NCI-H2081 treated with DMSO at 0.1 percent for 48 hours (cell line): ENCODE measurements at regions not wholly inside any gene's neighbourhood (a gene's known extent, or its start where the extent isn't known, plus 50 kb on each side); places are given as distances from the start of the nearest gene placed in this dataset.
"Not testable (repeated sequence)": the region's sequence is repeated elsewhere in the genome, so short reads cannot be mapped to it uniquely, and the experiment has no call there.

Source experiments
- DNase-seq: peaks from one replicate; lab custom pipeline; 2025; lab: John Stamatoyannopoulos, UW

GRCh38 chr9:17846948-17847655, 268.2 kb downstream of the SH3GL2 start:
- no peak for DNase-seq

GRCh38 chr9:17847908-17848307, 269.0 kb downstream of the SH3GL2 start:
- peak; percentile 22 for DNase-seq

- DNase-seq: no peak
Measured at GRCh38 chr9:17852108-17852507, 273.2 kb downstream of the SH3GL2 start.

GRCh38 chr9:17854487-17854886, 275.6 kb downstream of the SH3GL2 start:
- no peak for DNase-seq

GRCh38 chr9:17856995-17857394, 278.1 kb downstream of the SH3GL2 start:
- no peak for DNase-seq

GRCh38 chr9:17859228-17859627, 280.4 kb downstream of the SH3GL2 start:
- DNase-seq: no peak

GRCh38 chr9:17859987-17860386, 281.1 kb downstream of the SH3GL2 start:
- DNase-seq: no peak

- DNase-seq: no peak
Measured at GRCh38 chr9:17862101-17862500, 283.2 kb downstream of the SH3GL2 start.

- no peak for DNase-seq
Measured at GRCh38 chr9:17862629-17863028, 283.8 kb downstream of the SH3GL2 start.

GRCh38 chr9:17863213-17863883, 284.5 kb downstream of the SH3GL2 start:
- no peak for DNase-seq

- no peak for DNase-seq
Measured at GRCh38 chr9:17863924-17864323, 285.1 kb downstream of the SH3GL2 start.

- DNase-seq: no peak
Measured at GRCh38 chr9:17864951-17865350, 286.1 kb downstream of the SH3GL2 start.

GRCh38 chr9:17865881-17866280, 287.0 kb downstream of the SH3GL2 start:
- no peak for DNase-seq

GRCh38 chr9:17870722-17871121, 291.9 kb downstream of the SH3GL2 start:
- no peak for DNase-seq

GRCh38 chr9:17871213-17871890, 292.5 kb downstream of the SH3GL2 start:
- DNase-seq: no peak

GRCh38 chr9:17875886-17876285, 297.0 kb downstream of the SH3GL2 start:
- DNase-seq: no peak

- no peak for DNase-seq
Measured at GRCh38 chr9:17876687-17877086, 297.8 kb downstream of the SH3GL2 start.

- no peak for DNase-seq
Measured at GRCh38 chr9:17878810-17879370, 300.0 kb downstream of the SH3GL2 start.

- DNase-seq: no peak
Measured at GRCh38 chr9:17881371-17881770, 302.5 kb downstream of the SH3GL2 start.

- no peak for DNase-seq
Measured at GRCh38 chr9:17882688-17883594, 304.1 kb downstream of the SH3GL2 start.

- DNase-seq: no peak
Measured at GRCh38 chr9:17888066-17888465, 309.2 kb downstream of the SH3GL2 start.

- DNase-seq: not testable (repeated sequence)
Measured at GRCh38 chr9:17888964-17889363, 310.1 kb downstream of the SH3GL2 start.
